ENCODE measurements at regions not wholly inside any gene's neighbourhood (a gene's known extent, or its start where the extent isn't known, plus 50 kb on each side); places are given as distances from the start of the nearest gene placed in this dataset.

GRCh38 chr6:148269386-148269785 lies 73.3 kb upstream of the SASH1 start:
- Histone ChIP-seq H2AK5ac (ENCODE audit: low read depth, low read length) (peak overlapping the region; percentile 88), H3K4me2 (ENCODE audit: low read depth, low read length) (no peak overlapping the region), H3K27me3 (ENCODE audit: control insufficient read depth, insufficient read depth, low read length) (no peaks in the 10 kb centered on the region), H2AK9ac (replicated peaks; ENCODE audit: low read depth, low read length, poor library complexity) (no peak overlapping the region), H4K20me1 (ENCODE audit: insufficient read depth, low read length) (no peaks in the 10 kb centered on the region), H3K18ac (ENCODE audit: low read depth, low read length) (peak overlapping the region; percentile 90), H2BK5ac (ENCODE audit: low read depth, low read length, poor library complexity, severe bottlenecking) (peak overlapping the region; percentile 99), H3K9me3 (ENCODE audit: control insufficient read depth, insufficient read depth, low read length) (no peaks in the 10 kb centered on the region), H3K9me1 (ENCODE audit: insufficient read depth, low read length) (peaks cover 10% of the 10 kb centered on the region; the same call in 1 of the 2 replicates), H3K4me3 (ENCODE audit: insufficient read depth, low read depth, low read length) (no peak overlapping the region), H3K23ac (ENCODE audit: low read depth, low read length) (peak overlapping the region; percentile 54; the same call in 1 of the 2 replicates), H3K9ac (ENCODE audit: low read depth, low read length) (no peak overlapping the region), H3K4me1 (ENCODE audit: control insufficient read depth, insufficient read depth, low read length) (peaks cover 19% of the 10 kb centered on the region), H3K79me1 (ENCODE audit: low read depth in 1 of 2, low read length in 2 of 2) (peaks cover 8 to 31% of the 10 kb centered on the region in 2 experiments; a peak in 3 of 4 replicates), H4K8ac (ENCODE audit: low read depth in 2 of 2, low read length in 2 of 2) (peak overlapping the region; percentile 37 to 66; a peak in 3 of 4 replicates), H3K14ac (replicated peaks; ENCODE audit: low read depth, low read length) (peak overlapping the region; percentile 80), H3K36me3 (ENCODE audit: control insufficient read depth, insufficient read depth, low read length) (no peaks in the 10 kb centered on the region), H2BK120ac (ENCODE audit: low read depth, low read length) (peak overlapping the region; percentile 98), H2BK15ac (ENCODE audit: low read depth, low read length) (peak overlapping the region; percentile 95), H2BK20ac (ENCODE audit: low read depth, low read length) (peak overlapping the region; percentile 85), H3K27ac (ENCODE audit: insufficient read depth, low read length) (peak overlapping the region; percentile 77), H2AFZ (replicated peaks; ENCODE audit: low read length, poor library complexity) (no peak overlapping the region), H3K4ac (ENCODE audit: low read depth, low read length) (peak overlapping the region; percentile 93), H3K56ac (ENCODE audit: extremely low read depth, insufficient read depth, low read length) (no peak overlapping the region), H4K5ac (ENCODE audit: low read depth, low read length) (peak overlapping the region; percentile 73; the same call in 1 of the 2 replicates), H4K91ac (ENCODE audit: insufficient read depth, low read depth, low read length) (peak overlapping the region; percentile 60)
- TF ChIP-seq RCOR1 (IDR thresholded peaks at IDR 0.05; ENCODE audit: insufficient replicate concordance, low read length) (no peak), FOS (IDR thresholded peaks at IDR 0.05; ENCODE audit: low read depth, low read length) (no peak), RFX5 (IDR thresholded peaks at IDR 0.05; ENCODE audit: low read depth, low read length) (no peak), MAZ (IDR thresholded peaks at IDR 0.05; ENCODE audit: borderline replicate concordance, low read depth, low read length) (no peak), USF2 (IDR thresholded peaks at IDR 0.05; ENCODE audit: low read depth, low read length) (no peak), BHLHE40 (IDR thresholded peaks at IDR 0.05; ENCODE audit: low read depth, low read length) (no peak), CEBPB (IDR thresholded peaks at IDR 0.05; ENCODE audit: low read depth, low read length) (no peak), MAFK (IDR thresholded peaks at IDR 0.05; ENCODE audit: low read depth, low read length) (no peak), SMC3 (IDR thresholded peaks at IDR 0.05; ENCODE audit: low read depth, low read length) (no peak), CTCF (conservative IDR thresholded peaks at IDR 0.05; ENCODE audit: low read depth, low read length) (no peak), NFE2L2 (IDR thresholded peaks at IDR 0.05; ENCODE audit: low read depth, low read length) (no peak), ELK1 (IDR thresholded peaks at IDR 0.05; ENCODE audit: borderline replicate concordance, low read depth, low read length) (no peak), POLR2A (IDR thresholded peaks at IDR 0.05; ENCODE audit: low read depth, low read length) (no peak), CHD1 (IDR thresholded peaks at IDR 0.05; ENCODE audit: low read depth, low read length) (no peak)
- no CpG with 5 or more reads among the region's 3 CpGs for WGBS, 2 experiments (ENCODE audit: extremely low coverage in 2 of 2, insufficient read length in 1 of 2)
- dilution Hi-C loops (cut with HindIII; ENCODE audit: low sequenced_read_pairs, unreplicated experiment) = no loop called here
- DNase-seq (no peak), ATAC-seq (ENCODE audit: low read depth) (no peak)
- ChIA-PET CTCF (interaction anchor here (1.0 kb wide), 1 partner anchor 29 kb away, joined by 3 read pairs; no protein-coding TSS in a partner anchor), POLR2A (ENCODE audit: unreplicated experiment) (no interaction called here)
- intact Hi-C loops (cut with micrococcal nuclease) = no loop called here
- in situ Hi-C loops (cut with MboI; ENCODE audit: low sequenced_read_pairs) = no loop called here
- no TSS peak for BruUV-seq (replicated peaks)

Data from IMR-90 (cell line).